ENCODE measurements at regions not wholly inside any gene's neighbourhood (a gene's known extent, or its start where the extent isn't known, plus 50 kb on each side); places are given as distances from the start of the nearest gene placed in this dataset.
A peak's percentile ranks its signal among the peaks of the same experiment; 100 is the strongest.

DNA sequence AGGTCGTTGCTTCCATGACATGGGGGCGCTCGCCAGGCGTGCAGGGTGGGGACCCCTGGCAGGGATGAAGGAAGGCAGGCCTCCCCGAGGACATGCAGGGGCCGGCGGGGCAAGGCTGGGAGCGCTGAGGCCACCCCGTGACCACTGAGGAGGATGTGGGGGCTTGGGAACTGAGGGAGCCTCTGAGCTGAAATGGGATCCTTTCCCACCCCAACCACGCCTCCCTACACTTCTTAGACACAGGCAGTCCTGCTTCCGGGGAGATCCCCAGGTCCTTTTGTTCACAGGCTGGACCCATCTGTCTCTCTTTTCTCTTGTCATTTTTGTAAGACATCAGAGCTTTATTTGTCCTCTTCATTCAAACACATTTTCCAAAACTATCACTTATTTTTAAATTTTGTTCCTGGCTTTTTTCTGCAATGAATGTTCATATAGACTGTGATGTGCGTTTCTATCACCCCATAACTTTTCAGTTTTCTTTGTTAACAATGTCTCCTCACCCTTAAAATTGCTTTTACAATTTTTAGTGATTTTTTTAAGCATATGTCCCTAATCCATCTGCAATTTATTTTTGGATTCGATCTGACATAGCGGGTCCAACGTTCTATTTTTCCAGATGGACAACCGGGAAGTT, 156.7 kb upstream of the BACE2 start:
- H3K36me3 ChIP-seq: no peaks in the 10 kb centered on the region
- H3K27me3 ChIP-seq: no peaks in the 10 kb centered on the region
- H3K4me1 ChIP-seq: no peaks in the 10 kb centered on the region
- H3K27ac ChIP-seq: no peak overlapping the region
- no peak for DNase-seq
- H3K9me3 ChIP-seq (replicated peaks): no peaks in the 10 kb centered on the region
- no peak overlapping the region for H3K4me3 ChIP-seq

DNA sequence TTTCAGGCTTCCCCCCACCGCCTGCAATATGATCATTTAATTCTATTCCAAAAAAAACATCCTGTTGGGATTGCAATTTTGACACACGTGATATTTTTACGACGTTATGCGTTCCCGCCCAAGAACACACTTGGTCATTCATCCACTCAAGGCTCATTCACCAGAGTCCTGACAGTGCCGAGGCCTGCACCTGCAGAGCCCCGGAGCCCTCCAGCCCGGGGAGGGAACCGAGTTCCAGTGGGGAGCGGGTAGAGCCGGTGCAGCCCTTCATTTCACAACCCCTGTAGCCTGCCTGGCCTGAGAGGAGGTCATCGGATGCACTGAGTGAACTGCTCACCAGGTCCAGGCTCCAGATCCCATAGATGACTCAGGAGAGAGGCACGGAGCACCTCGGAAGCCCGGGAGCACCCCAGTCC, 156.0 kb upstream of the BACE2 start:
- Histone ChIP-seq H3K9me3 (replicated peaks) (no peaks in the 10 kb centered on the region), H3K36me3 (no peaks in the 10 kb centered on the region), H3K27me3 (no peaks in the 10 kb centered on the region), H3K27ac (no peak overlapping the region), H3K4me3 (no peak overlapping the region), H3K4me1 (no peaks in the 10 kb centered on the region)
- DNase-seq: no peak

DNA sequence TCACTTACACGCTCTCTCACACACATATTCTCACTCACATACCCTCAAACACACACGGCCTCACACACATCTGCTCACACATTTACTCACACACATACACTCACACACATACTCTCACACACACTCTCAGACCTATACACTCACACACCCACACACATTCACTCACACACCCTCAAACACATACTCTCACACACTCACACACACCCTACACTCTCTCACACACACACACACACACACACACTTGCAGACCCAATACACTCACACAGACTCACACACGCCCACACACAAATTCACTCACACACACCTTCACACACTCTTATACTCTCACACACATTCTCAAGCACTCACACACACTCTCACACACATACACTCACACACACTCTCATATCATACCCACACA, 155.5 kb upstream of the BACE2 start:
- H3K4me1 ChIP-seq: no peaks in the 10 kb centered on the region
- no peaks in the 10 kb centered on the region for H3K27me3 ChIP-seq
- H3K36me3 ChIP-seq: no peaks in the 10 kb centered on the region
- no peak for DNase-seq
- H3K27ac ChIP-seq: no peak overlapping the region
- H3K9me3 ChIP-seq (replicated peaks): no peaks in the 10 kb centered on the region
- H3K4me3 ChIP-seq: no peak overlapping the region

DNA sequence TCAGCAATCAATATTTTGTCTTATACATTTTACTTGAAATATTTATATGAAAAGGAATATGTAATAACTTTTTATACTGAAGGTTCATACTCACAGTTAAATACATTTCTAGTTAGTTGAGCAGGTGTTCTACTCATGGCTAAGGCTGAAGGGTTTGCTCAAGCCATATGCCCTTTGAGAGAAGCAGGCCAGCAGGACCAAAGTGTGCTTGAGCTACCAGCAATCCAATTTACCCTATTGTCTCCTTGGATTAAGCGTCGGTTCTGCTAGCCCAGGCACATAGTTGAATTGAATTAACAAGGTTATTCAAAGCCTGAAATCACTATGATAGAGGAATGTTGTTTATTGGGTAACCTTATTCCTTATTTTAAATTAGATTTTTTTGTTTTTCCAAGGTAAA, 151.5 kb upstream of the BACE2 start:
- H3K4me1 ChIP-seq: no peaks in the 10 kb centered on the region
- H3K27me3 ChIP-seq: no peaks in the 10 kb centered on the region
- H3K27ac ChIP-seq: no peak overlapping the region
- no peaks in the 10 kb centered on the region for H3K9me3 ChIP-seq (replicated peaks)
- no peaks in the 10 kb centered on the region for H3K36me3 ChIP-seq
- no peak for DNase-seq
- H3K4me3 ChIP-seq: no peak overlapping the region

DNA sequence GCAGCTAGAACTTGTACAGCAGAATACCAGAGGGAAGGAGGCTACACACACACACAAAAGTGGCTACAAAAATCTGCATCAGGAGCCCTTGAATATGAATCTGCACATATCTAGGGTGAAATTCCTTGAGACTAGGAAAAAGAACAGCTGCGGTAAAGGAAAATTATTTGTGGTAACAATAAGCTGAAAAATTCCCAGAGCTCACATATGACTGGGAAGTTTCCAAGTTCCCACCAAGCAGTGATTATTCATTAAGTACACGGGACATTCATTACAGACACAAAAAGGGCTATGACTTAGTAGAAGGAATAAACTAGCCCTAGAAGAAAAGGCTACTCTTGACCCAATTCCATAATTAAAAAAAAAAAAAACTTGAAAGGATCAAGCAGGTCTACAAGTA, 149.5 kb upstream of the BACE2 start:
- Histone ChIP-seq H3K36me3 (no peaks in the 10 kb centered on the region), H3K4me3 (no peak overlapping the region), H3K27me3 (no peaks in the 10 kb centered on the region), H3K9me3 (replicated peaks) (no peaks in the 10 kb centered on the region), H3K27ac (no peak overlapping the region), H3K4me1 (no peaks in the 10 kb centered on the region)
- DNase-seq: no peak

DNA sequence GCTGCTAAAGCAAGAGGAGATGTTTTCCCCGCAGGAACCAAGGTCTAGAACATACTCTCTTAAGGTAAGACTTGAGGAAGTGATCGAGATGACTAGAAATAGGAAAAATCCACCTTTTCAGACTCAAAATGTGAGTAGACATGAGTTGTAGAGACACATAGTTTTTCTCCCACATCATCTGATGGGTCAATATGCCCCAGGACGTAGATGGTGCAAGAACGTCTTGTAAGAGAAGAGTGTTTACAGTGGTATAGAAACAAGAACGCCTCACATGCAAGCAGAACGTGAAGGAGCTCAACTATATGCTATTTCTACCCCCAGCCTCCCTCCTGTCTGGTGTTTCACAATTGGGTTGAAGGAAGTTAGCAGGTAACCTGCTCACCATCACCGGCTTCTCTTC, 144.0 kb upstream of the BACE2 start:
- Histone ChIP-seq H3K4me1 (no peaks in the 10 kb centered on the region), H3K36me3 (no peaks in the 10 kb centered on the region), H3K9me3 (replicated peaks) (no peaks in the 10 kb centered on the region), H3K27ac (no peak overlapping the region), H3K4me3 (no peak overlapping the region), H3K27me3 (no peaks in the 10 kb centered on the region)
- no peak for DNase-seq

DNA sequence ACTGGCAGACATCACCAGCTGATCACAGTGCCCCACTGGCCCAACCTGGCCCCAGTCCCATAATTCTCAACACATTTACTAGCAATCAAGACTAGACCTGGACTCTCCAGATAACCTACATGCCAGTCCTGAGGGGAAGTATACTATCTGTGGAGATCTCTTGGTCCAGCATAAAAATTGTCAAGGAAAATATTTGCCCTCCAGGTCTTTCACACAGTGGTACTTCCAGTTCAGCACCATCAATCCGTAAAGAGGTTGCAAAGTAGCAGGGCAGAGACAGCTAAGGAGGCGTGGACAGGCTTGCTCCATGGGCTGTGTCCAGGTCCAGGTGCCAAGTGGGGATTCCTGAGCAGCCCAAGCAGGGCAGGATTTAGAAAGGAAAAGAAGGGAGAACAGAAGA, 143.6 kb upstream of the BACE2 start:
- H3K4me1 ChIP-seq: no peaks in the 10 kb centered on the region
- H3K27ac ChIP-seq: no peak overlapping the region
- H3K27me3 ChIP-seq: no peaks in the 10 kb centered on the region
- DNase-seq: no peak
- no peaks in the 10 kb centered on the region for H3K9me3 ChIP-seq (replicated peaks)
- no peak overlapping the region for H3K4me3 ChIP-seq
- no peaks in the 10 kb centered on the region for H3K36me3 ChIP-seq

DNA sequence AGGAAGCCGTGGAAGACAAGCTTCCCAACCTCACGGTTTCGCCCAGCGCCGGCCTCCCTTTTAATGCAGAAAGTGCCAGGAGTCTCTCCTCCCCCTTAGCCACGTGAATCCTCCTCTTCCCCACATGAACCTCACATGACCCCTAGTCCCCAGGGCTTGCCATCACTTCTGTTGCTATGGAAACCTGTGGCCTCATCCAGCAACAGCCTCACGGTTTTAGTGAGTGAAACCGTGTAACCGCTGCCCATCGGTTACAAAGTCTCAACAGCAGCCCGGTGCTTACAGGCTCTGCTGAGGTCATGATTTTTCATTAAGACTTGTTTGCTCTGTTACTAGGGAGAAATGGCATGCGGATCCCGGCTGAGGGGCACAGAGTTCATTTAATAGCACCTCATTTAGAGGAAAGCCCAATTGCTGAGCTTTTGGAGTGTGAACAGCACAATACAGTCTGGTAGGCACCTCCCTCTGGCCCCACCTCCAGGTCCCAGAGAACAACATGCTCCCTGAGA, 143.2 kb upstream of the BACE2 start:
- H3K27ac ChIP-seq: no peak overlapping the region
- no peaks in the 10 kb centered on the region for H3K9me3 ChIP-seq (replicated peaks)
- H3K36me3 ChIP-seq: no peaks in the 10 kb centered on the region
- H3K27me3 ChIP-seq: no peaks in the 10 kb centered on the region
- no peak overlapping the region for H3K4me3 ChIP-seq
- DNase-seq: no peak
- no peaks in the 10 kb centered on the region for H3K4me1 ChIP-seq

DNA sequence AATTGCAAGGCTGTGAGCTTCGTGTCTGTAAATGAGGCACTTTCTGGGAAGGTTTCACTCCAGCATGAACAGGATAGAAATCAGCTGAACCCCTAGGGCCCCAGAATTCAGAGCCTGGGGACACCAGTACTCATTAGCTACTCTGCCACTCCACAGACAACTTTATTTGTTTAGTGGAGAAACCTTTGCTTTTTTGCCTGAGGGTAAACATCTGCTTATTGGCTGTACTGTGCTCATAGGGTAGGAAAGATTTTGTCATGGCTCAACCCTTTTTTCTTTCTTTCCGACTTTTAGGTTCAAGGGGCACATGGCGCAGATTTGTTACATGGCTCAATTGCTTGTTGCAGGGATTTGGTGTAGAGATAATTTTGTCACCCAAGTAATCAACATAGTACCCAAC, 138.4 kb upstream of the BACE2 start:
- Histone ChIP-seq H3K9me3 (replicated peaks) (no peaks in the 10 kb centered on the region), H3K36me3 (no peaks in the 10 kb centered on the region), H3K27me3 (no peaks in the 10 kb centered on the region), H3K27ac (no peak overlapping the region), H3K4me1 (no peaks in the 10 kb centered on the region), H3K4me3 (no peak overlapping the region)
- DNase-seq: no peak

DNA sequence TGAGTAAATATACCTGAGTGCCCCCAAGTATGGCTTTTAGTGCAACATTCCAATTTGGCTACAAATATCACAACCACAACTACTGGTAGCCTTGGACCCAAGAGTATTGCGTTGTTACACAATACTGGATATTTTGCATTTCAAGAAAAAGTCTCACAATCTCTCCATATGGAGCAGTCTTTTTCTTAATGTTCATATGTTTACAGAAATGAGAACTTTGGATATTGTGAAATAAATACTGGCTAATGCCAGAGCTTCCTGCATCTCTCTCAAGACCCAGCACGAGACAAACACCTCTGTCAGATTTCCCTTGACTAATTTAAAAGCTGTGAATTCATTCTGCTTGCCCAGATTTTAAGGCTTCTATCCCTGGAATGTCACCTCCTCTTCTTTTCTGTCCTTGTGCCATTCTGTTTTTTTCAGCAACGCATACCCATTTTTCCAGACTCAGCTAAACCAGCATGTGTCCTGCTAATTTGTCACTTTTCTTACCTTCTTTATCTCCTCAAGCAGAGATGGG, 136.2 kb upstream of the BACE2 start:
- no peaks in the 10 kb centered on the region for H3K4me1 ChIP-seq
- H3K4me3 ChIP-seq: no peak overlapping the region
- no peaks in the 10 kb centered on the region for H3K9me3 ChIP-seq (replicated peaks)
- DNase-seq: no peak
- no peaks in the 10 kb centered on the region for H3K27me3 ChIP-seq
- no peak overlapping the region for H3K27ac ChIP-seq
- H3K36me3 ChIP-seq: no peaks in the 10 kb centered on the region

DNA sequence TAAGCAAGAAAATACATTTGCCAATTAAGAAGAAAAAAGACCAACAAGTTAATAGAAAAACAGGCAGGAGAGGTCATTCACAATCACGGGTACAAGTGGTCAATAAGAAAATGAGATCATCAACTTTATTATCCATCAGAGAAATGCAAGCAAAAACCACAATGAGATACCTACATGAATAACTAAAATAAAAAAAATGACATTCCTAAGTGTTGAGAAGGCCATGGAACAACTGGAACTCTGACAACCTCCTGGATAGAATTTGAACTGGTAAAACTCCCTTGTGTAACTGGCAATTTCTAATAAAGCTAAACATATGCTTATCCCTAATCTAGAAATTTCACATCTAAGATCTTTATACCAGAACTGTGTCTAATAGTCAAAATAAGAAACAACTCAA, 135.4 kb upstream of the BACE2 start:
- Histone ChIP-seq H3K36me3 (no peaks in the 10 kb centered on the region), H3K27ac (no peak overlapping the region), H3K4me3 (no peak overlapping the region), H3K27me3 (no peaks in the 10 kb centered on the region), H3K9me3 (replicated peaks) (no peaks in the 10 kb centered on the region), H3K4me1 (no peaks in the 10 kb centered on the region)
- no peak for DNase-seq

DNA sequence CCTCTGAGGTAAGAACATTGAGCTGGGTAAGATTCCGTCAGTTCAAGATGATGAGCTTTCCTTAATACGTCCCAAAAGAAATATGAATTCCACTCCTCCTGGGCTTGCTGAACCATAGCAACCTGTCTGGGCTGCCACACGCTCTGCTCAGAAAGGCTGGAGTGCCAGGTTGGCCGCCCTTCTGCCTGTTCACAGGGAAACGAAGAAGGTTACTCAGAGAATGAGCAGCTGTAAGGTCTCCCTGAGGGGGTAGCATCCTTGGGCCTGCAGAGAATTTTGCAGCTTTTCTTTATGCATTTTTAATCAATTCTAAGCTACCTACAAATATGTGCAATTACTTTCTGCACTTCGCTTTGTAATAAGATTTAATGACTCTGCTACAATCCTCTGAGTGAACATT, 130.7 kb upstream of the BACE2 start:
- Histone ChIP-seq H3K27me3 (no peaks in the 10 kb centered on the region), H3K27ac (no peak overlapping the region), H3K4me1 (no peaks in the 10 kb centered on the region), H3K36me3 (no peaks in the 10 kb centered on the region), H3K4me3 (no peak overlapping the region), H3K9me3 (replicated peaks) (no peaks in the 10 kb centered on the region)
- DNase-seq: no peak

DNA sequence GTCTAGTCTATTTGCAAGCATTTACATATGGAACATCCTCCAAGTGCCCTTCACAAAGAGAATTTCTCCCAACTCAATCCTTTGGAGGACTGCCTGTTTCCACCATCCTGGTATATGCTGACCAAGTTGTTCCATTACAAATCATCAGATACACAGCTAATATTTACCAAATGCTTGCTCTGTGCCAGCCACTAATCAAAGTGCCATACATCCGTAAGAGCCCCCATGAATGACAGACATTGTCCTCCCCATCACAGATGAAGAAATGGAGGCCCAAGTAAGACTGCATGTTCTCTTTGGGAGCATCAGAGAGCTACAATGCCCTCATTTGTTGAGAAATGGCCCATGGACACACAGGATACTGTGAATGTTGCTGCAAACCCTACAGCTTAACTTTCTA, 130.0 kb upstream of the BACE2 start:
- no peaks in the 10 kb centered on the region for H3K4me1 ChIP-seq
- no peak for DNase-seq
- H3K27me3 ChIP-seq: no peaks in the 10 kb centered on the region
- no peak overlapping the region for H3K4me3 ChIP-seq
- no peaks in the 10 kb centered on the region for H3K9me3 ChIP-seq (replicated peaks)
- no peaks in the 10 kb centered on the region for H3K36me3 ChIP-seq
- H3K27ac ChIP-seq: no peak overlapping the region

DNA sequence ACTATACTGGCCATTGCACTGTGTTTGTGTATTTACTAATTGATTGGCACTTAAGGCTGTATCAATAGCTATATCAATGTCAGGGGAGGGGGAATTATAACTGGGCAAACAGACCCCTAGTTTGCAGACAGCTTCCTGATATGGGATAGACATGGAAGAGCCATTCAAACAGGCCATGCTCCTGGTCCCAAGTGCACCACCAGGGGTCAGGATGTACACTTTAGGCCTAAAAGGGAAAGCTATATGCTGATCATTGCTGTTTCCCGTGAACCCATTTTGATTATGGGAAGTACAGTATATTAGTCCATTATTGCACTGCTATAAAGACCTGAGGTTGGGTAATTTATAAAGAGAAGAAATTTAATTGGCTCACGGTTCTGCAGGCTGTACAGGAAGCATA, 124.9 kb upstream of the BACE2 start:
- no peak overlapping the region for H3K27ac ChIP-seq
- no peaks in the 10 kb centered on the region for H3K27me3 ChIP-seq
- H3K9me3 ChIP-seq (replicated peaks): no peaks in the 10 kb centered on the region
- peak in 1 of 2 experiments; percentile 12 for DNase-seq
- H3K4me1 ChIP-seq: no peaks in the 10 kb centered on the region
- no peak overlapping the region for H3K4me3 ChIP-seq
- no peaks in the 10 kb centered on the region for H3K36me3 ChIP-seq

DNA sequence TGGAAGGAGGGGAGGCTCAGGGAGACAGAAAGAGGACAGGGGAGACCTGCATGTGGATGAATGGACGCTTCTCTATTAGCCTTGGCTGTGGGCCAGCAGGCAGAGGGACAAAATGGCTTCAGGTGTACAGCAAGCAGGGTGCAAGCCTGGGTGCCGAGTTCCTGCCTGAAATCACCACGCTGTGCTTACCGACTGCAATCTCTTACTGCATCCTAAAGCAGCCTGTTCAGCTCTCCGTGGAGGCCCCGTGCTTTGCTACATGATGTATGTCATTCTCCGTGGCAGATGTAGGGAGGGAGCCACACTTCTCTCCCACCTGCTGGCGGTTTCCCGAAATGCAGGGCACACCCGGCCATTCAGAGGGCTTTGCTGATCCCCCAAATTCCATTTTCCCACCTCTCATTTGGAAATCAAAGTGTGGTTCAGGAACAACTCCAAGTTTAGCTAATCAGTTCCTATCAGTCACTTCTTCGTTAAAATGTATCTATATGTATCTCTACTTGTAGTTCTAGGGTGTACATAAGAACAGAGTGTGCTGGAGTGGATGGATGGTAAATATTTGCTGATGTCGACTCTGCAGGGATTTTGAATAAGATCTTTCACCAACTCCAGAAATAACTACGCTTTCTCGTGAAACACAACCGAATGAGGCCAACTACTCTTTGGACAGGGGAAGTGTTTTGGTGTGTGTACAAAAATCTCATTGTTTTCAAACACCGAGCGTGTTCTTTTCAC, 122.3 kb upstream of the BACE2 start:
- no peaks in the 10 kb centered on the region for H3K9me3 ChIP-seq (replicated peaks)
- H3K27me3 ChIP-seq: no peaks in the 10 kb centered on the region
- DNase-seq: peak in 1 of 2 experiments; percentile 17
- H3K27ac ChIP-seq: no peak overlapping the region
- H3K4me1 ChIP-seq: no peaks in the 10 kb centered on the region
- H3K36me3 ChIP-seq: no peaks in the 10 kb centered on the region
- H3K4me3 ChIP-seq: no peak overlapping the region

DNA sequence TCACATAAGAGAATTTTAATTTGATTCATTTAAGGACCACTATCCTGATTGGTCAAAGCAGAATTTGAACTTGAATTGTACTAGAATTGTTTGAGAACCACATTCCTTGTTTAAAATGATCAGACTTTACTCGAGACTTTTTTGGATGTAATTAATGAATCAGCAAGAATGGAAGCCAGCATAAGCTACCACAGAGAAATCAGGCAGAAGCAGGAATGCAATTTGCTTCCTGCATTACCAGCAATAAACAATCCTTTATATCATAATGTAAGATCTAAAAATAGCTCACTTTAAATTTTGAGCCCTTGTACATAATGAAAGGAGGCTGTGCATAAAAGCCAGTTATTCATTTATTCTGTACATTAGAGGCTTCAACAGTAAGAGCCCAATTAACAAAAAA, 119.8 kb upstream of the BACE2 start:
- no peaks in the 10 kb centered on the region for H3K27me3 ChIP-seq
- H3K36me3 ChIP-seq: no peaks in the 10 kb centered on the region
- H3K27ac ChIP-seq: no peak overlapping the region
- no peaks in the 10 kb centered on the region for H3K4me1 ChIP-seq
- DNase-seq: no peak
- H3K4me3 ChIP-seq: no peak overlapping the region
- no peaks in the 10 kb centered on the region for H3K9me3 ChIP-seq (replicated peaks)

Measured in SJCRH30 (cell line).